Neuronal stem cell (in vitro differentiated cells): ENCODE measurements at regions not wholly inside any gene's neighbourhood (a gene's known extent, or its start where the extent isn't known, plus 50 kb on each side); places are given as distances from the start of the nearest gene placed in this dataset.

Source experiments
- DNase-seq: peaks from one replicate; pipeline ENCODE4 v3.0.0-alpha.2; 2013; ENCODE audit warnings: low spot score
- H2AFZ ChIP-seq: one replicate; pipeline ENCODE4 v1.6.1; 2013; ENCODE audit warnings: mild to moderate bottlenecking, low read length, inconsistent platforms
- H2AK5ac ChIP-seq: 2 replicates; pipeline ENCODE4 v1.6.1; 2013; ENCODE audit warnings: low read depth, mild to moderate bottlenecking, inconsistent platforms, low read length, moderate library complexity, mixed read lengths
- H2BK120ac ChIP-seq: 2 replicates; pipeline ENCODE4 v1.6.1; 2013; ENCODE audit warnings: low read depth, mild to moderate bottlenecking, inconsistent platforms, low read length, moderate library complexity, mixed read lengths
- H2BK12ac ChIP-seq: one replicate; pipeline ENCODE4 v1.6.1; 2013; ENCODE audit warnings: low read length, inconsistent platforms
- H2BK15ac ChIP-seq: 2 replicates; pipeline ENCODE4 v1.6.1; 2013; ENCODE audit warnings: mild to moderate bottlenecking, low read length, inconsistent platforms, mixed read lengths
- H2BK5ac ChIP-seq: one replicate; pipeline ENCODE4 v1.6.1; 2013; ENCODE audit warnings: inconsistent platforms, mild to moderate bottlenecking, low read length, moderate library complexity
- H3K14ac ChIP-seq: one replicate; pipeline ENCODE4 v1.6.1; 2013; ENCODE audit warnings: low read length, inconsistent platforms
- H3K18ac ChIP-seq: 2 replicates; pipeline ENCODE4 v1.6.1; 2013; ENCODE audit warnings: low read length, inconsistent platforms
- H3K23ac ChIP-seq: 2 replicates; pipeline ENCODE4 v1.6.1; 2013; ENCODE audit warnings: low read depth, mild to moderate bottlenecking, mixed read lengths, low read length, inconsistent platforms; ENCODE audit not compliant: poor library complexity
- H3K27ac ChIP-seq: replicated peaks from 3 replicates; pipeline ENCODE4 v1.5.1; 2013; ENCODE audit warnings: low read length, inconsistent platforms
- H3K27me3 ChIP-seq, 3 experiments: 2 replicates each; pipeline ENCODE4 v1.6.1; 2013; ENCODE audit warnings: low read length in 3 of 3, mild to moderate bottlenecking in 2 of 3, inconsistent platforms in 1 of 3, low read depth in 1 of 3, mixed read lengths in 1 of 3, moderate library complexity in 1 of 3; ENCODE audit not compliant: control insufficient read depth in 3 of 3, insufficient read depth in 3 of 3
- H3K36me3 ChIP-seq, 2 donors: replicated peaks in 1 of 2; 2 replicates each; pipeline ENCODE4 v1.6.1; 2013; ENCODE audit warnings: low read length in 2 of 2; ENCODE audit not compliant: control insufficient read depth in 2 of 2, insufficient read depth in 2 of 2
- H3K4ac ChIP-seq: 2 replicates; pipeline ENCODE4 v1.6.1; 2013; ENCODE audit warnings: inconsistent platforms, mild to moderate bottlenecking, low read length, moderate library complexity
- H3K4me1 ChIP-seq, 2 donors: 1 replicate in 1 of 2; 2 replicates in 1 of 2; pipeline ENCODE4 v1.6.1; 2013; ENCODE audit warnings: low read length in 2 of 2, low read depth in 1 of 2; ENCODE audit not compliant: control insufficient read depth in 2 of 2, insufficient read depth in 1 of 2
- H3K4me2 ChIP-seq: one replicate; pipeline ENCODE4 v1.6.1; 2013; ENCODE audit warnings: mild to moderate bottlenecking, low read length, inconsistent platforms; ENCODE audit not compliant: insufficient read depth, poor library complexity, severe bottlenecking
- H3K4me3 ChIP-seq, 2 donors: 2 replicates each; pipeline ENCODE4 v1.5.1; 2013; ENCODE audit warnings: low read length in 2 of 2, mild to moderate bottlenecking in 2 of 2, inconsistent platforms in 1 of 2, moderate library complexity in 1 of 2
- H3K79me1 ChIP-seq: one replicate; pipeline ENCODE4 v1.6.1; 2013; ENCODE audit warnings: low read depth, mild to moderate bottlenecking, inconsistent platforms, low read length, moderate library complexity
- H3K9ac ChIP-seq: one replicate; pipeline ENCODE4 v1.6.1; 2013; ENCODE audit warnings: mild to moderate bottlenecking, low read depth, low read length, inconsistent platforms; ENCODE audit not compliant: poor library complexity
- H3K9me3 ChIP-seq, 2 donors: replicated peaks in 1 of 2; 2 replicates each; pipeline versions ENCODE3 to v1.6.1; 2013; ENCODE audit warnings: low read length in 2 of 2, mild to moderate bottlenecking in 2 of 2, inconsistent platforms in 1 of 2, low read depth in 1 of 2, mixed read lengths in 1 of 2, moderate library complexity in 1 of 2; ENCODE audit not compliant: control insufficient read depth in 2 of 2, insufficient read depth in 1 of 2
- H4K8ac ChIP-seq: one replicate; pipeline ENCODE4 v1.6.1; 2013; ENCODE audit warnings: low read depth, mild to moderate bottlenecking, inconsistent platforms, low read length, moderate library complexity
- H4K91ac ChIP-seq: one replicate; pipeline ENCODE4 v1.6.1; 2013; ENCODE audit warnings: low read length, low read depth, mild to moderate bottlenecking, inconsistent platforms; ENCODE audit not compliant: poor library complexity
- WGBS, 2 donors: extraction: QIAGEN DNeasy Blood & Tissue Kit; methylation state at CpG; one replicate each; pipeline ENCODE4 v1.1.7; 2013; ENCODE audit warnings: missing lambda C conversion rate in 2 of 2, mixed read lengths in 1 of 2; ENCODE audit not compliant: insufficient read length in 2 of 2, insufficient replicate concordance in 1 of 2; ENCODE audit errors: extremely low coverage in 2 of 2; 5-methylcytosine and 5-hydroxymethylcytosine counted together

GRCh38 chr17:62160816-62161215 lies 95.7 kb upstream of the MED13 start:
- no peak overlapping the region for H3K14ac ChIP-seq
- H2BK120ac ChIP-seq = no peak overlapping the region
- H2BK5ac ChIP-seq = no peak overlapping the region
- no peak overlapping the region for H3K18ac ChIP-seq
- H3K23ac ChIP-seq = no peak overlapping the region
- H4K91ac ChIP-seq = no peak overlapping the region
- no peaks in the 10 kb centered on the region for H3K4me1 ChIP-seq
- no peak overlapping the region for H2AK5ac ChIP-seq
- no peak overlapping the region for H4K8ac ChIP-seq
- H2BK15ac ChIP-seq = no peak overlapping the region
- no peak overlapping the region for H3K4me2 ChIP-seq
- H3K4ac ChIP-seq = no peak overlapping the region
- H2BK12ac ChIP-seq = no peak overlapping the region
- H3K9me3 ChIP-seq = no peaks in the 10 kb centered on the region
- no peak for DNase-seq
- no peak overlapping the region for H3K4me3 ChIP-seq
- H3K27ac ChIP-seq = no peak overlapping the region
- no peak overlapping the region for H3K9ac ChIP-seq
- no peaks in the 10 kb centered on the region for H3K36me3 ChIP-seq
- H2AFZ ChIP-seq = no peak overlapping the region
- no peaks in the 10 kb centered on the region for H3K27me3 ChIP-seq
- H3K79me1 ChIP-seq = no peaks in the 10 kb centered on the region

GRCh38 chr17:62159994-62160393 lies 94.9 kb upstream of the MED13 start:
- Histone ChIP-seq H3K14ac (no peak overlapping the region), H3K9me3 (no peaks in the 10 kb centered on the region)
- WGBS, 2 donors = no CpG with 5 or more reads among the region's 2 CpGs

GRCh38 chr17:62156949-62157348 lies 91.9 kb upstream of the MED13 start:
- Histone ChIP-seq H3K9ac (no peak overlapping the region), H3K4me1 (no peaks in the 10 kb centered on the region), H3K79me1 (no peaks in the 10 kb centered on the region), H3K27me3 (no peaks in the 10 kb centered on the region), H3K4ac (no peak overlapping the region), H3K18ac (no peak overlapping the region), H2AK5ac (no peak overlapping the region), H3K36me3 (no peaks in the 10 kb centered on the region), H3K27ac (no peak overlapping the region), H3K4me2 (no peak overlapping the region), H3K14ac (no peak overlapping the region), H3K4me3 (no peak overlapping the region), H4K91ac (no peak overlapping the region), H3K23ac (no peak overlapping the region), H2AFZ (no peak overlapping the region), H2BK120ac (no peak overlapping the region), H4K8ac (no peak overlapping the region), H2BK5ac (no peak overlapping the region), H3K9me3 (no peaks in the 10 kb centered on the region), H2BK15ac (no peak overlapping the region), H2BK12ac (no peak overlapping the region)
- DNase-seq = no peak
- no CpG with 5 or more reads among the region's 1 CpG for WGBS, 2 donors

More at GRCh38 chr17:62159994-62160393, 94.9 kb upstream of the MED13 start:
- Histone ChIP-seq H4K8ac (no peak overlapping the region), H3K4ac (no peak overlapping the region), H3K18ac (no peak overlapping the region), H3K79me1 (no peaks in the 10 kb centered on the region), H2BK5ac (no peak overlapping the region), H2BK12ac (no peak overlapping the region), H2BK120ac (no peak overlapping the region), H3K27me3 (no peaks in the 10 kb centered on the region), H3K4me3 (no peak overlapping the region), H3K4me2 (no peak overlapping the region), H2AK5ac (no peak overlapping the region), H3K4me1 (no peaks in the 10 kb centered on the region), H4K91ac (no peak overlapping the region), H3K23ac (no peak overlapping the region), H3K27ac (no peak overlapping the region), H2BK15ac (no peak overlapping the region), H2AFZ (no peak overlapping the region), H3K9ac (no peak overlapping the region), H3K36me3 (no peaks in the 10 kb centered on the region)
- no peak for DNase-seq

- Histone ChIP-seq H3K36me3 (no peaks in the 10 kb centered on the region), H3K4me2 (no peak overlapping the region), H3K18ac (no peak overlapping the region), H3K4ac (no peak overlapping the region), H2BK5ac (no peak overlapping the region), H3K4me1 (no peaks in the 10 kb centered on the region), H3K79me1 (no peaks in the 10 kb centered on the region), H3K23ac (no peak overlapping the region), H3K14ac (no peak overlapping the region), H2AFZ (no peak overlapping the region), H3K9me3 (no peaks in the 10 kb centered on the region), H4K91ac (no peak overlapping the region), H4K8ac (no peak overlapping the region), H3K27me3 (no peaks in the 10 kb centered on the region), H2AK5ac (no peak overlapping the region), H3K9ac (no peak overlapping the region), H2BK120ac (no peak overlapping the region), H2BK15ac (no peak overlapping the region), H2BK12ac (no peak overlapping the region), H3K27ac (no peak overlapping the region), H3K4me3 (no peak overlapping the region)
- no peak for DNase-seq
- no CpG with 5 or more reads among the region's 2 CpGs for WGBS, 2 donors
These were observed 89.8 kb upstream of the MED13 start for GRCh38 chr17:62154909-62155308.
